ENCODE measurements at regions not wholly inside any gene's neighbourhood (a gene's known extent, or its start where the extent isn't known, plus 50 kb on each side); places are given as distances from the start of the nearest gene placed in this dataset.

DNA sequence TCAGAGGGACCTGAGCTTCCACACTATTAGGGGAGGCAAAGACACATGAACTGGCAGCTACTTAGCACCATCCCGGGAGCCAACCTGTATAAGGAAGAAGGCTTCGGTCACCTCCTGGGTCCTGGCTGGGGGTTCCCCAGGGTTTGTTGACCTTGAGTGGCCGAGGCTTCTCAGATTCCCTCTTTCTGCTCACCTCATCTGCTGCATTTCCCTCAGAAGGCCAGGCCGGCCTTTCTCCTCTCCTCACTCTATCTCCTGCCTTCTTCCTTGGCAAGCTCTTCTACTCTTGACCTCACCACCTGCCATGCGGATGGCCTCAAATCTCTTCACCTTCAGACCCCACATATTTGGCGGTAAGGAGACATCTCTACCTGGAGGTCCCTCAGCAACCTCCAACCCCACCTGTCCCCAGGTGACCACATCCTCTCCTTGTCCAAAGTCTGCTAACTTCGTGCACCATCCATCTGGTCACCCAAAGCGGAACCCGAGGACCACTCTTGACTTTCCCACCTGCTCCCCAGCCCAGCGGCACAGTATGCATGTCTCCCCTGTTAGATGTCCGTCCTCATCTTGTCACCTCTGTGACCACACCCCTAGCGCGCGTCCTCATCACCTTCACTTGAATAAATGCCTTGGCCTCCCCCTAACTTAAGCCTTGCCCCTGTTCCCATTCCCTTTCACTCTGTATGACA is 133.8 kb upstream of the UNC5B start:
- TF ChIP-seq RFX5 (IDR thresholded peaks at IDR 0.05; ENCODE audit: low read length): no peak
- TF ChIP-seq USF2 (IDR thresholded peaks at IDR 0.05; ENCODE audit: borderline replicate concordance, low read depth, low read length): no peak
- no peak for TF ChIP-seq GABPA (IDR thresholded peaks at IDR 0.05; ENCODE audit: low read depth)
- TF ChIP-seq SMC3 (IDR thresholded peaks at IDR 0.05; ENCODE audit: low read depth, low read length): no peak
- TF ChIP-seq RAD21 (IDR thresholded peaks at IDR 0.05; ENCODE audit: low read length): no peak
- TF ChIP-seq REST (IDR thresholded peaks at IDR 0.05; ENCODE audit: low read depth, low read length): no peak
- TF ChIP-seq, protein P1, sequence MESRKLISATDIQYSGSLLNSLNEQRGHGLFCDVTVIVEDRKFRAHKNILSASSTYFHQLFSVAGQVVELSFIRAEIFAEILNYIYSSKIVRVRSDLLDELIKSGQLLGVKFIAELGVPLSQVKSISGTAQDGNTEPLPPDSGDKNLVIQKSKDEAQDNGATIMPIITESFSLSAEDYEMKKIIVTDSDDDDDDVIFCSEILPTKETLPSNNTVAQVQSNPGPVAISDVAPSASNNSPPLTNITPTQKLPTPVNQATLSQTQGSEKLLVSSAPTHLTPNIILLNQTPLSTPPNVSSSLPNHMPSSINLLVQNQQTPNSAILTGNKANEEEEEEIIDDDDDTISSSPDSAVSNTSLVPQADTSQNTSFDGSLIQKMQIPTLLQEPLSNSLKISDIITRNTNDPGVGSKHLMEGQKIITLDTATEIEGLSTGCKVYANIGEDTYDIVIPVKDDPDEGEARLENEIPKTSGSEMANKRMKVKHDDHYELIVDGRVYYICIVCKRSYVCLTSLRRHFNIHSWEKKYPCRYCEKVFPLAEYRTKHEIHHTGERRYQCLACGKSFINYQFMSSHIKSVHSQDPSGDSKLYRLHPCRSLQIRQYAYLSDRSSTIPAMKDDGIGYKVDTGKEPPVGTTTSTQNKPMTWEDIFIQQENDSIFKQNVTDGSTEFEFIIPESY (IDR thresholded peaks at IDR 0.05; ENCODE audit: borderline replicate concordance, low read depth): no peak
- no peak for TF ChIP-seq TEAD4 (IDR thresholded peaks at IDR 0.05; ENCODE audit: borderline replicate concordance, insufficient read depth)
- TF ChIP-seq PBX3 (IDR thresholded peaks at IDR 0.05): no peak

More for the DNA sequence above, 133.8 kb upstream of the UNC5B start:
- no peak overlapping the region for H3K4me3 ChIP-seq (ENCODE audit: low read depth in 2 of 2, low read length in 1 of 2)
- no peak for DNase-seq
- H3K9ac ChIP-seq: no peak overlapping the region
- no peak overlapping the region for H2AFZ ChIP-seq (ENCODE audit: low read depth)
- peaks cover 9% of the 10 kb centered on the region; the same call in 1 of the 2 replicates for H3K27me3 ChIP-seq (ENCODE audit: insufficient read depth)
- WGBS (ENCODE audit: low lambda C conversion rate): 71% methylated on average over 12 of the region's 14 CpGs
- ChIA-PET CTCF (no interaction called here), POLR2A (no interaction called here)
- H3F3A ChIP-seq (replicated peaks; ENCODE audit: insufficient read depth): no peaks in the 10 kb centered on the region
- no peaks in the 10 kb centered on the region for H3K79me2 ChIP-seq (ENCODE audit: insufficient read depth)
- H3K4me2 ChIP-seq: no peak overlapping the region
- no peaks in the 10 kb centered on the region for H3K9me2 ChIP-seq
- H3K4me1 ChIP-seq (ENCODE audit: control insufficient read depth in 1 of 2, insufficient read depth in 2 of 2, low read depth in 1 of 2, low read length in 1 of 2): peaks cover 0 to 38% of the 10 kb centered on the region in 2 experiments; a peak in 1 of 4 replicates
- H4K20me1 ChIP-seq (ENCODE audit: insufficient read depth): no peaks in the 10 kb centered on the region
- no peak overlapping the region for H3K27ac ChIP-seq (ENCODE audit: low read depth in 2 of 2, low read length in 1 of 2)
- no peaks in the 10 kb centered on the region for H3K9me3 ChIP-seq
- no peaks in the 10 kb centered on the region for H3K36me3 ChIP-seq (replicated peaks in 1 of 2; ENCODE audit: control insufficient read depth in 1 of 2, insufficient read depth in 2 of 2, low read length in 1 of 2)
